Astrocyte of the spinal cord (primary cell): ENCODE measurements at regions not wholly inside any gene's neighbourhood (a gene's known extent, or its start where the extent isn't known, plus 50 kb on each side); places are given as distances from the start of the nearest gene placed in this dataset.

Experiments
- DNase-seq: peaks from one replicate; pipeline ENCODE4 v3.0.0; 2011; ENCODE audit warnings: low read depth, low spot score
- H3K4me3 ChIP-seq: 2 replicates; pipeline ENCODE4 v1.5.1; 2011; ENCODE audit warnings: low read depth, mild to moderate bottlenecking, low read length, moderate library complexity
- in situ Hi-C: cut with HindIII; loops from 2 replicates; pipeline ENCODE4 v1.10.0; 2017; ENCODE audit warnings: low sequenced_read_pairs
- TF ChIP-seq, protein P1 (sequence below): IDR thresholded peaks from 2 replicates; pipeline ENCODE4 v1.5.1; 2012; ENCODE audit warnings: low read depth, mild to moderate bottlenecking, low read length, inconsistent platforms

DNA sequence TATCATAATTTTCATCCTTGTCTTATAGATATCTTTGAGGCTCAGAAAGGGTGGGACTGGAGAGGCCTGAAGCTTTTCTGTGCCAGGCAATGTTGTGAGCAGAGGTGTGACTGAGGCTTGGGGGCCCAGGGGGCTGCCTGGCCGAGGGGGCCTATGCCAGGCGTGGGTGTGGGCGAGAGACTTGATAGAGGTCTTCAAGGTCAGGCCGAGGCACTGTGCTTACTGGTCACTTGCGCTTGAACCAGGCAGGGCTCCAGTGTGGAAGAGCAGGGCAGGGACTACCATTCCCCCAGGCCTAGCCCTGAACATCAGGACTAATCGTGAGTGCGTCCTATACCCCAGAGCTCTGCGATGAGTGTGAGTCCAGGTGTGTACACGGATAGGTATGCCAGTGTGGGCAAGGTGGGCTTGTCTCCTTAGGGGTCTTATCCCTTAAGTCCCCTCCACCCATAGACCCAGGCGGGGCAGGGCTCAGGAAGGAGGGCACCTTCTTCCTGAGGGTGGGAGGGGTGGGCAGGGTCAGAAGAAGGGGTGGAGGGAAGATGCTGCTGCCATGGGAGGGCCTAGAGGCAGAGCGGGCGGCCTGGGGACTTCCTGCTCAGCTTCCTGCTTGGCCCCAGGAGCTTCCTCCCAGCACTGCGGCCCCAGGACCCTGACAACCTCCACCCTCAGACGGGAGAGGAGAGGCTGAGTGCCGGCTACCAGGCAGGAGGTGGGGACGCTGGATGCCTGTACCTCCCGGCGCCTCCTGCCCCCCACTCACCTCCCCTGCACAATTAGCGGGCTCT, 84.7 kb downstream of the LINGO1 start:
- DNase-seq, result no peak
- no peak overlapping the region for H3K4me3 ChIP-seq
- in situ Hi-C loops, result no loop called here
- TF ChIP-seq, protein P1, sequence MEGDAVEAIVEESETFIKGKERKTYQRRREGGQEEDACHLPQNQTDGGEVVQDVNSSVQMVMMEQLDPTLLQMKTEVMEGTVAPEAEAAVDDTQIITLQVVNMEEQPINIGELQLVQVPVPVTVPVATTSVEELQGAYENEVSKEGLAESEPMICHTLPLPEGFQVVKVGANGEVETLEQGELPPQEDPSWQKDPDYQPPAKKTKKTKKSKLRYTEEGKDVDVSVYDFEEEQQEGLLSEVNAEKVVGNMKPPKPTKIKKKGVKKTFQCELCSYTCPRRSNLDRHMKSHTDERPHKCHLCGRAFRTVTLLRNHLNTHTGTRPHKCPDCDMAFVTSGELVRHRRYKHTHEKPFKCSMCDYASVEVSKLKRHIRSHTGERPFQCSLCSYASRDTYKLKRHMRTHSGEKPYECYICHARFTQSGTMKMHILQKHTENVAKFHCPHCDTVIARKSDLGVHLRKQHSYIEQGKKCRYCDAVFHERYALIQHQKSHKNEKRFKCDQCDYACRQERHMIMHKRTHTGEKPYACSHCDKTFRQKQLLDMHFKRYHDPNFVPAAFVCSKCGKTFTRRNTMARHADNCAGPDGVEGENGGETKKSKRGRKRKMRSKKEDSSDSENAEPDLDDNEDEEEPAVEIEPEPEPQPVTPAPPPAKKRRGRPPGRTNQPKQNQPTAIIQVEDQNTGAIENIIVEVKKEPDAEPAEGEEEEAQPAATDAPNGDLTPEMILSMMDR, result no peak

DNA sequence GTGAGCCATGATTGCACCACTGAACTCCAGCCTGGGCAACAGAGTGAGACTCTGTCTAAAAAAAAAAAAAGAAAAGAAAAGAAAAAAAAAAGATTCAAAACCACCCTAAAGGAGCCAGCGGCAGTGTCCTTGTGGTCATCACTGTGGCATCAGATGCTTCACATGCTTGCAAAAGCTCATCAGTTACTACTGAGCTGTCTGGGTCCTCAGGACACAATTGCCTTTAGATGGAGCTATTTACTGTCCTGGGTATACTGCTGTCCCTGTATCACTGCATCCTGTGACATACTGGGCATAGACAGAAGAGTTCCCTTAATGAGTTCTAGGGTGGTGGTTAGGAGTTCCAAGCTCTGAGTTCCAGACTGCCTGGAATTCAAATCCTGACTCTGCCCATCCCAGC, 85.8 kb downstream of the LINGO1 start:
- no peak for DNase-seq
- in situ Hi-C loops, result no loop called here
- no peak overlapping the region for H3K4me3 ChIP-seq
- TF ChIP-seq, protein P1, result no peak

DNA sequence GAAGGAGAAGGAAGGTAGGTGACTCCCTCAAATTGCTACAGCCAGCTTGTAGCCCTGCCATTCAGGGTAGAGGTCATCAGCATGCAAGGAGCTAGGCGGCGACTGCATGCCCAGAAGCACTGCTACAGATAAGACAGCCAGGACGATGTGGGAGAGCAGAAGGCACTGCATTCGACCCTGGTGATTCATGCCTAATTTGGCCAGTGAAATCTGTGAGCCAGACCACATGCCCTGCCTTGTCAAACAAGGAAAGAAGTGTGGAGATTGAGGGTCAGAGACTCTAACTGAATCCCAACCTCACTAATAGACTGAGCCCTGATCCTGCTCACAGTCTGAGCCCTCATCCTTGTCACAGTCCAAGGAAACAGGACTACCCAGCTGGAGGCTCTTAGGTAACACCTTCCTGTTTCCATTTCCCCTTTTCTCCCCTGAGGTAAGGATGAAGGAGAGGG, 86.6 kb downstream of the LINGO1 start:
- in situ Hi-C loops, result no loop called here
- H3K4me3 ChIP-seq, result no peak overlapping the region
- DNase-seq, result peak; percentile 59
- TF ChIP-seq, protein P1, result no peak

DNA sequence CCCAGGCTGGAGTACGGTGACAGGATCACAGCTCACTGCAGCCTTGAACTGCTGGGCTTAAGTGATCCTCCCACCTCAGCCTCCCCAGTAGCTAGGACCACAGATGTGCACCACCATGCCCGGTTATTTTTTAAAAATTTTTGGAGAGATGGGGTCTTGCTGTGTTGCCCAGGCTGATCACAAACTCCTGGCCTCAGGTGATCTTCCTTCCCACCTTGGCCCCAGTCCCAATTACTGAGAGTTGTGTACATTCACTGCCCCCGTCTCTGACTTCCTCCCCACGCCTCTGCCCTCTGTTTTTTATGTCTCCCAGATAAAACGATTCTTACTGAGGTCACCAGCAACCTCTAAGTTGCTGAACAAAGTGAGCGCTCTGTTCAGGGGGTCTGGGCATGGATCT, 87.7 kb downstream of the LINGO1 start:
- no peak for DNase-seq
- TF ChIP-seq, protein P1, result no peak
- no peak overlapping the region for H3K4me3 ChIP-seq
- in situ Hi-C loops, result no loop called here

DNA sequence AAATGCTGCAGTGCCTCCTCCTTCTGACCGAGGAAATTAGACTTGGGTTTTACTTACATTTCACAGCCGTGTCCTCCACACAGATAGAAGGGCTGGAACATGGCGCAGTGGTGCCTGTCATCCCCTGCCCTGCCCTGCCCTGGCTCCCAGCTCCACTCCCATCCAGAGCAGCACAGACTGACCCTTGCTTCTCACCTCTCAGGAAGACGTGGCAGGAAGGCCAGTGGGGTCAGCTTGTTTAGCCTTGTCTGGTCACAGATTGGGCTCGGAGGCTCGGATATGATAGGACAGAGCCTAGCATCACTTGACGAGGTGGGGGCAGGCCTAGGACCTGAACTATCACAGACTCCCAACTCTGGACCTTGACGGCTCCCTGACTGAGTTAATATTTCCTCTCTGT, 88.5 kb downstream of the LINGO1 start:
- no peak for DNase-seq
- in situ Hi-C loops, result no loop called here
- TF ChIP-seq, protein P1, result no peak
- H3K4me3 ChIP-seq, result no peak overlapping the region

DNA sequence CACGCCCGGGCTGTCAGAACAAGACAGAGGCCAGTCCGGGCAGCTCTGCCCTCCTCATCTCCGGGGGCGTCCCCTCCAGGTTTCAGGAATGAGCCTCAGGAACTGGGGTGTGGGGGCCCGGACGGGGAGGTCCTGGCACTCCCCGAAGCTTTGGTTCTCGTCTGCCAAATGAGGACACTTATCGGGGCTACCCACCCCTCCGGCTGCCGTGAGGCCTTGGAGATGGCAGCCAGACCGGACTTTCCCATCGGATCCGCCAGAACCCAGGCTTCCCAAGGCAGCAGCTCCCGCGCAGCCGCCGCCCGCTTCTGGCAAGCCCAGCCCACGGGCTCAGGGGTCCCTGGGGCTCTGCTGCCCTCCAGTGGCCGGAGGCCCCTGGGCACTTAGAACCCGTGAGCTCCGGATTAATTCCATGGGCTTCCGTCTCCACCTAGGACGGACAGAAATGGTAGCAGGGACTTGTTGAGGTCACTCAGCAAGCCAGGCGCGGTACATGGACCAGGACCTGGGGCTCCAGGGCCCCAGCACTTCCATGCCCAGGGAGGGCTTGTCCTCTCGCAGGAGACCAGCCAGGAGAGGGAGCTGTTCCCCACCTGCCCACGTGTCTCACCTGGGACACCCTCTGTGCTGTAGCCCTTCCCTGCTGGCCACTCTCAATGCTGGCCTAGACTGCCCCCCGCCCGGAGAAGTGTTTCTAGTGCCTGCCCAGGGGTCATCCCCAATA, 89.4 kb downstream of the LINGO1 start:
- H3K4me3 ChIP-seq, result peak overlapping the region; percentile 46
- in situ Hi-C loops, result no loop called here
- TF ChIP-seq, protein P1, result peak; percentile 96
- peak; percentile 80 for DNase-seq
